Hepatocyte (in vitro differentiated cells): ENCODE measurements at regions not wholly inside any gene's neighbourhood (a gene's known extent, or its start where the extent isn't known, plus 50 kb on each side); places are given as distances from the start of the nearest gene placed in this dataset.

ENCODE experiments used
- DNase-seq: peaks from one replicate; pipeline ENCODE4 v3.0.0-alpha.2; 2016; ENCODE audit warnings: low spot score
- H2AFZ ChIP-seq: fragments of 200-600 bp; sonication (generic); 2 replicates; pipeline ENCODE4 v1.6.0; 2016; ENCODE audit warnings: antibody characterized with exemption, mild to moderate bottlenecking
- H3K27ac ChIP-seq: fragments of 200-600 bp; sonication (generic); 2 replicates; pipeline ENCODE4 v1.5.1; 2016; ENCODE audit warnings: mild to moderate bottlenecking
- H3K27me3 ChIP-seq: fragments of 200-600 bp; sonication (generic); 2 replicates; pipeline ENCODE4 v1.6.1; 2016
- H3K36me3 ChIP-seq: fragments of 200-600 bp; sonication (generic); replicated peaks from 2 replicates; pipeline ENCODE4 v1.5.1; 2016; ENCODE audit warnings: low read depth; ENCODE audit not compliant: insufficient read depth
- H3K4me1 ChIP-seq: fragments of 200-600 bp; sonication (generic); 2 replicates; pipeline ENCODE4 v1.5.1; 2016; ENCODE audit warnings: mild to moderate bottlenecking, moderate library complexity; ENCODE audit not compliant: insufficient read depth
- H3K4me2 ChIP-seq: fragments of 200-600 bp; sonication (generic); 2 replicates; pipeline ENCODE4 v1.6.0; 2016
- H3K4me3 ChIP-seq: fragments of 200-600 bp; sonication (generic); 2 replicates; pipeline ENCODE4 v1.5.1; 2016; ENCODE audit warnings: mild to moderate bottlenecking
- H3K79me2 ChIP-seq: fragments of 200-600 bp; sonication (generic); 2 replicates; pipeline ENCODE4 v1.6.0; 2017; ENCODE audit warnings: mild to moderate bottlenecking
- H3K9me2 ChIP-seq: fragments of 200-600 bp; sonication (generic); replicated peaks from 2 replicates; pipeline ENCODE4 v1.6.0; 2017; ENCODE audit warnings: mild to moderate bottlenecking; ENCODE audit not compliant: insufficient read depth
- H3K9me3 ChIP-seq: fragments of 200-600 bp; sonication (generic); 2 replicates; pipeline ENCODE4 v1.5.1; 2016; ENCODE audit warnings: low read depth, mild to moderate bottlenecking
- H4K20me1 ChIP-seq: fragments of 200-600 bp; sonication (generic); 2 replicates; pipeline ENCODE4 v1.6.0; 2016; ENCODE audit warnings: mild to moderate bottlenecking; ENCODE audit not compliant: insufficient read depth, poor library complexity, severe bottlenecking
- CTCF ChIP-seq: fragments of 200-600 bp; sonication (generic); IDR thresholded peaks from 2 replicates; pipeline ENCODE4 v1.5.1; 2016; ENCODE audit warnings: antibody characterized with exemption, mild to moderate bottlenecking; ENCODE audit not compliant: poor library complexity
- EZH2 ChIP-seq: fragments of 200-600 bp; sonication (generic); IDR thresholded peaks from 2 replicates; pipeline ENCODE4 v1.6.1; 2016; ENCODE audit warnings: antibody characterized with exemption, mild to moderate bottlenecking, borderline replicate concordance
- EZH2phosphoT487 ChIP-seq: fragments of 200-600 bp; sonication (generic); IDR thresholded peaks from one replicate; pipeline ENCODE4 v1.6.1; 2018; ENCODE audit warnings: antibody characterized with exemption, mild to moderate bottlenecking, low read depth, moderate library complexity; ENCODE audit not compliant: unreplicated experiment, severe bottlenecking
- WGBS: methylation state at CpG from one replicate; pipeline ENCODE4 v1.1.6; 2016; ENCODE audit warnings: low lambda C conversion rate; ENCODE audit errors: missing lambda C conversion rate; 5-methylcytosine and 5-hydroxymethylcytosine counted together

- no peaks in the 10 kb centered on the region for H3K27me3 ChIP-seq
- H3K4me2 ChIP-seq = no peak overlapping the region
- H3K9me3 ChIP-seq = no peaks in the 10 kb centered on the region
- no peak for DNase-seq
- peaks cover 11% of the 10 kb centered on the region for H3K4me1 ChIP-seq
- WGBS = 83% methylated on average over 1 of the region's 1 CpG
- no peaks in the 10 kb centered on the region for H3K79me2 ChIP-seq
- no peak overlapping the region for H2AFZ ChIP-seq
- H3K9me2 ChIP-seq = no peaks in the 10 kb centered on the region
- TF ChIP-seq EZH2phosphoT487 = no peak
- TF ChIP-seq CTCF = no peak
- no peak for TF ChIP-seq EZH2
- no peaks in the 10 kb centered on the region for H4K20me1 ChIP-seq
- no peak overlapping the region for H3K27ac ChIP-seq
- no peak overlapping the region for H3K4me3 ChIP-seq
- H3K36me3 ChIP-seq = no peaks in the 10 kb centered on the region
Observed at GRCh38 chr5:74072646-74073045, 446.6 kb downstream of the ARHGEF28 start.

DNA sequence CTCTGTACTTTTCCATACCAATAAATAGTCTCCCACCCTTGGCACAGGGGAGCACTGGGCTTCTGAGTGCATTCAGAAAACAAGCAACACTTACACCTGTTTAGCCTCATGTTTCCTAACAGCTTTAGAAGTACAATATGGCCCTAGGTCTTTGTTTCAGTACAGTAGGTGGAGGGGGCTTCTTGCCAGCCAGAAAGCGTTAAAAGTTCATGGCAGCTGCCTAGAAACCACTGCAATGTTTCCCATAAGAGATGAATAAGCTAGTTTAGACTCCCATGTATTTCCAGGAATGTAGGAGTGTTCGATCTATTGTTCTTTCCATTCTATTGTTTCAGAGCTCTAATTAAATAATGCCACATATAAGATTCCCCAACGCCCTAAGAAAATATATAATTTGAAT, 444.8 kb downstream of the ARHGEF28 start:
- Histone ChIP-seq H3K4me2 (no peak overlapping the region), H4K20me1 (no peaks in the 10 kb centered on the region), H3K27me3 (no peaks in the 10 kb centered on the region), H3K9me3 (no peaks in the 10 kb centered on the region), H3K27ac (no peak overlapping the region), H3K36me3 (no peaks in the 10 kb centered on the region), H2AFZ (no peak overlapping the region), H3K9me2 (no peaks in the 10 kb centered on the region), H3K79me2 (no peaks in the 10 kb centered on the region), H3K4me3 (no peak overlapping the region), H3K4me1 (peaks cover 13% of the 10 kb centered on the region)
- no peak for TF ChIP-seq EZH2
- no peak for TF ChIP-seq EZH2phosphoT487
- no peak for TF ChIP-seq CTCF
- over 99% methylated on average over 3 of the region's 3 CpGs for WGBS
- no peak for DNase-seq

GRCh38 chr5:74069741-74070140, 443.7 kb downstream of the ARHGEF28 start:
- H3K79me2 ChIP-seq = no peaks in the 10 kb centered on the region
- TF ChIP-seq EZH2phosphoT487 = no peak
- no peak for TF ChIP-seq CTCF
- no peak for TF ChIP-seq EZH2
- no peaks in the 10 kb centered on the region for H3K27me3 ChIP-seq
- H3K4me3 ChIP-seq = no peak overlapping the region
- H3K9me2 ChIP-seq = no peaks in the 10 kb centered on the region
- no peaks in the 10 kb centered on the region for H4K20me1 ChIP-seq
- no peak overlapping the region for H3K4me2 ChIP-seq
- no peak for DNase-seq
- no peaks in the 10 kb centered on the region for H3K36me3 ChIP-seq
- no peaks in the 10 kb centered on the region for H3K9me3 ChIP-seq
- H3K27ac ChIP-seq = no peak overlapping the region
- peaks cover 13% of the 10 kb centered on the region for H3K4me1 ChIP-seq
- WGBS = 91% methylated on average over 4 of the region's 4 CpGs
- no peak overlapping the region for H2AFZ ChIP-seq
